ENCODE measurements at regions not wholly inside any gene's neighbourhood (a gene's known extent, or its start where the extent isn't known, plus 50 kb on each side); places are given as distances from the start of the nearest gene placed in this dataset.

GRCh38 chr4:81990898-81991297, 382.9 kb downstream of the HNRNPD start:
- DNase-seq = no peak

GRCh38 chr4:81990211-81990610, 383.6 kb downstream of the HNRNPD start:
- no peak for DNase-seq

- DNase-seq = no peak
Measured at GRCh38 chr4:81989202-81989601, 384.6 kb downstream of the HNRNPD start.

- no peak for DNase-seq
Measured at GRCh38 chr4:81988178-81988577, 385.6 kb downstream of the HNRNPD start.

- no peak for DNase-seq
Measured at GRCh38 chr4:81984746-81985145, 389.0 kb downstream of the HNRNPD start.

GRCh38 chr4:81982846-81983540, 390.8 kb downstream of the HNRNPD start:
- DNase-seq = no peak

- no peak for DNase-seq
Measured at GRCh38 chr4:81981218-81981617, 392.6 kb downstream of the HNRNPD start.

- DNase-seq = no peak
Measured at GRCh38 chr4:81974523-81974922, 399.3 kb downstream of the HNRNPD start.

GRCh38 chr4:81971637-81972381, 402.0 kb downstream of the HNRNPD start:
- DNase-seq = no peak

- no peak for DNase-seq
Measured at GRCh38 chr4:81971061-81971460, 402.7 kb downstream of the HNRNPD start.

- DNase-seq = no peak
Measured at GRCh38 chr4:81970454-81970853, 403.3 kb downstream of the HNRNPD start.

- DNase-seq = no peak
Measured at GRCh38 chr4:81966676-81967075, 407.1 kb downstream of the HNRNPD start.

GRCh38 chr4:81965911-81966310, 407.9 kb downstream of the HNRNPD start:
- DNase-seq = no peak

- DNase-seq = no peak
Measured at GRCh38 chr4:81965454-81965853, 408.3 kb downstream of the HNRNPD start.

GRCh38 chr4:81963763-81964020, 410.1 kb downstream of the HNRNPD start:
- DNase-seq = no peak

- no peak for DNase-seq
Measured at GRCh38 chr4:81963015-81963762, 410.6 kb downstream of the HNRNPD start.

GRCh38 chr4:81960961-81961360, 412.8 kb downstream of the HNRNPD start:
- no peak for DNase-seq

- DNase-seq = no peak
Measured at GRCh38 chr4:81954271-81954670, 419.5 kb downstream of the HNRNPD start.

GRCh38 chr4:81951891-81952455, 421.8 kb downstream of the HNRNPD start:
- no peak for DNase-seq

- no peak for DNase-seq
Measured at GRCh38 chr4:81946996-81947395, 426.8 kb downstream of the HNRNPD start.

GRCh38 chr4:81930506-81931238, 443.1 kb downstream of the HNRNPD start:
- DNase-seq = no peak

GRCh38 chr4:81923140-81923539, 450.7 kb downstream of the HNRNPD start:
- DNase-seq = no peak

GRCh38 chr4:81922313-81922712, 450.6 kb upstream of the RASGEF1B start:
- no peak for DNase-seq
